ENCODE measurements at regions not wholly inside any gene's neighbourhood (a gene's known extent, or its start where the extent isn't known, plus 50 kb on each side); places are given as distances from the start of the nearest gene placed in this dataset.

DNA sequence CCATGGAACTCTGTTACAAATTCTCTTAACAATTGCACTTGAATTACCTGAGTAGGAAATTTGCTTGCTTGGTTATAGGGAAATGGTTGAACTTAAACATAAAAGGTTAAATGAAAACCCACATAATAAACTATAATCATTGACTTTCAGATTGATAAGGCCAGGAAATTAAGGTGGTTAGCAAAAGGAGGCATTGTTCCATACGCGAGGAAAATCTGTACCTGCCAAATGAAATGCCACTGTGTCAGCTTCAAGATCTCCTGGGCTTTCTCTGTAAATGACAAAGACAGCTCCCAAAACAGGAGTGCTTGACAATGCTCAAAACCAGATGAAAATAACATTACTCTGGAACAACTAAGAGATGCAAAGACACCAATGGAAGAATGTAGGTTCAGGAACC lies 125.5 kb upstream of the KLF3 start:
- H3K9ac ChIP-seq (ENCODE audit: insufficient read depth in 1 of 2, low read depth in 2 of 2, low read length in 2 of 2), result no peak overlapping the region
- TF ChIP-seq C11orf30 (IDR thresholded peaks at IDR 0.05; ENCODE audit: low read depth) (no peak), NBN (IDR thresholded peaks at IDR 0.05; ENCODE audit: low read depth) (no peak), CBX1 (IDR thresholded peaks at IDR 0.05; ENCODE audit: low read depth) (no peak), POLR3A (IDR thresholded peaks at IDR 0.05; ENCODE audit: borderline replicate concordance, extremely low read depth, insufficient read depth, insufficient read length) (no peak), MTA1 (IDR thresholded peaks at IDR 0.05; ENCODE audit: borderline replicate concordance) (no peak), SUPT5H (IDR thresholded peaks at IDR 0.05) (no peak)
- TF ChIP-seq, protein P1, sequence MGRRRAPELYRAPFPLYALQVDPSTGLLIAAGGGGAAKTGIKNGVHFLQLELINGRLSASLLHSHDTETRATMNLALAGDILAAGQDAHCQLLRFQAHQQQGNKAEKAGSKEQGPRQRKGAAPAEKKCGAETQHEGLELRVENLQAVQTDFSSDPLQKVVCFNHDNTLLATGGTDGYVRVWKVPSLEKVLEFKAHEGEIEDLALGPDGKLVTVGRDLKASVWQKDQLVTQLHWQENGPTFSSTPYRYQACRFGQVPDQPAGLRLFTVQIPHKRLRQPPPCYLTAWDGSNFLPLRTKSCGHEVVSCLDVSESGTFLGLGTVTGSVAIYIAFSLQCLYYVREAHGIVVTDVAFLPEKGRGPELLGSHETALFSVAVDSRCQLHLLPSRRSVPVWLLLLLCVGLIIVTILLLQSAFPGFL (CRISPR knock-in tag; IDR thresholded peaks at IDR 0.05), result no peak
- TF ChIP-seq, protein P2, sequence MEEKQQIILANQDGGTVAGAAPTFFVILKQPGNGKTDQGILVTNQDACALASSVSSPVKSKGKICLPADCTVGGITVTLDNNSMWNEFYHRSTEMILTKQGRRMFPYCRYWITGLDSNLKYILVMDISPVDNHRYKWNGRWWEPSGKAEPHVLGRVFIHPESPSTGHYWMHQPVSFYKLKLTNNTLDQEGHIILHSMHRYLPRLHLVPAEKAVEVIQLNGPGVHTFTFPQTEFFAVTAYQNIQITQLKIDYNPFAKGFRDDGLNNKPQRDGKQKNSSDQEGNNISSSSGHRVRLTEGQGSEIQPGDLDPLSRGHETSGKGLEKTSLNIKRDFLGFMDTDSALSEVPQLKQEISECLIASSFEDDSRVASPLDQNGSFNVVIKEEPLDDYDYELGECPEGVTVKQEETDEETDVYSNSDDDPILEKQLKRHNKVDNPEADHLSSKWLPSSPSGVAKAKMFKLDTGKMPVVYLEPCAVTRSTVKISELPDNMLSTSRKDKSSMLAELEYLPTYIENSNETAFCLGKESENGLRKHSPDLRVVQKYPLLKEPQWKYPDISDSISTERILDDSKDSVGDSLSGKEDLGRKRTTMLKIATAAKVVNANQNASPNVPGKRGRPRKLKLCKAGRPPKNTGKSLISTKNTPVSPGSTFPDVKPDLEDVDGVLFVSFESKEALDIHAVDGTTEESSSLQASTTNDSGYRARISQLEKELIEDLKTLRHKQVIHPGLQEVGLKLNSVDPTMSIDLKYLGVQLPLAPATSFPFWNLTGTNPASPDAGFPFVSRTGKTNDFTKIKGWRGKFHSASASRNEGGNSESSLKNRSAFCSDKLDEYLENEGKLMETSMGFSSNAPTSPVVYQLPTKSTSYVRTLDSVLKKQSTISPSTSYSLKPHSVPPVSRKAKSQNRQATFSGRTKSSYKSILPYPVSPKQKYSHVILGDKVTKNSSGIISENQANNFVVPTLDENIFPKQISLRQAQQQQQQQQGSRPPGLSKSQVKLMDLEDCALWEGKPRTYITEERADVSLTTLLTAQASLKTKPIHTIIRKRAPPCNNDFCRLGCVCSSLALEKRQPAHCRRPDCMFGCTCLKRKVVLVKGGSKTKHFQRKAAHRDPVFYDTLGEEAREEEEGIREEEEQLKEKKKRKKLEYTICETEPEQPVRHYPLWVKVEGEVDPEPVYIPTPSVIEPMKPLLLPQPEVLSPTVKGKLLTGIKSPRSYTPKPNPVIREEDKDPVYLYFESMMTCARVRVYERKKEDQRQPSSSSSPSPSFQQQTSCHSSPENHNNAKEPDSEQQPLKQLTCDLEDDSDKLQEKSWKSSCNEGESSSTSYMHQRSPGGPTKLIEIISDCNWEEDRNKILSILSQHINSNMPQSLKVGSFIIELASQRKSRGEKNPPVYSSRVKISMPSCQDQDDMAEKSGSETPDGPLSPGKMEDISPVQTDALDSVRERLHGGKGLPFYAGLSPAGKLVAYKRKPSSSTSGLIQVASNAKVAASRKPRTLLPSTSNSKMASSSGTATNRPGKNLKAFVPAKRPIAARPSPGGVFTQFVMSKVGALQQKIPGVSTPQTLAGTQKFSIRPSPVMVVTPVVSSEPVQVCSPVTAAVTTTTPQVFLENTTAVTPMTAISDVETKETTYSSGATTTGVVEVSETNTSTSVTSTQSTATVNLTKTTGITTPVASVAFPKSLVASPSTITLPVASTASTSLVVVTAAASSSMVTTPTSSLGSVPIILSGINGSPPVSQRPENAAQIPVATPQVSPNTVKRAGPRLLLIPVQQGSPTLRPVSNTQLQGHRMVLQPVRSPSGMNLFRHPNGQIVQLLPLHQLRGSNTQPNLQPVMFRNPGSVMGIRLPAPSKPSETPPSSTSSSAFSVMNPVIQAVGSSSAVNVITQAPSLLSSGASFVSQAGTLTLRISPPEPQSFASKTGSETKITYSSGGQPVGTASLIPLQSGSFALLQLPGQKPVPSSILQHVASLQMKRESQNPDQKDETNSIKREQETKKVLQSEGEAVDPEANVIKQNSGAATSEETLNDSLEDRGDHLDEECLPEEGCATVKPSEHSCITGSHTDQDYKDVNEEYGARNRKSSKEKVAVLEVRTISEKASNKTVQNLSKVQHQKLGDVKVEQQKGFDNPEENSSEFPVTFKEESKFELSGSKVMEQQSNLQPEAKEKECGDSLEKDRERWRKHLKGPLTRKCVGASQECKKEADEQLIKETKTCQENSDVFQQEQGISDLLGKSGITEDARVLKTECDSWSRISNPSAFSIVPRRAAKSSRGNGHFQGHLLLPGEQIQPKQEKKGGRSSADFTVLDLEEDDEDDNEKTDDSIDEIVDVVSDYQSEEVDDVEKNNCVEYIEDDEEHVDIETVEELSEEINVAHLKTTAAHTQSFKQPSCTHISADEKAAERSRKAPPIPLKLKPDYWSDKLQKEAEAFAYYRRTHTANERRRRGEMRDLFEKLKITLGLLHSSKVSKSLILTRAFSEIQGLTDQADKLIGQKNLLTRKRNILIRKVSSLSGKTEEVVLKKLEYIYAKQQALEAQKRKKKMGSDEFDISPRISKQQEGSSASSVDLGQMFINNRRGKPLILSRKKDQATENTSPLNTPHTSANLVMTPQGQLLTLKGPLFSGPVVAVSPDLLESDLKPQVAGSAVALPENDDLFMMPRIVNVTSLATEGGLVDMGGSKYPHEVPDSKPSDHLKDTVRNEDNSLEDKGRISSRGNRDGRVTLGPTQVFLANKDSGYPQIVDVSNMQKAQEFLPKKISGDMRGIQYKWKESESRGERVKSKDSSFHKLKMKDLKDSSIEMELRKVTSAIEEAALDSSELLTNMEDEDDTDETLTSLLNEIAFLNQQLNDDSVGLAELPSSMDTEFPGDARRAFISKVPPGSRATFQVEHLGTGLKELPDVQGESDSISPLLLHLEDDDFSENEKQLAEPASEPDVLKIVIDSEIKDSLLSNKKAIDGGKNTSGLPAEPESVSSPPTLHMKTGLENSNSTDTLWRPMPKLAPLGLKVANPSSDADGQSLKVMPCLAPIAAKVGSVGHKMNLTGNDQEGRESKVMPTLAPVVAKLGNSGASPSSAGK (IDR thresholded peaks at IDR 0.05), result no peak

More for the DNA sequence above, 125.5 kb upstream of the KLF3 start:
- Histone ChIP-seq H3K36me3 (ENCODE audit: control insufficient read depth, insufficient read depth, low read length) (no peaks in the 10 kb centered on the region), H2AFZ (ENCODE audit: low read depth, low read length) (no peak overlapping the region), H3K27ac (ENCODE audit: extremely low read depth, low read depth, low read length) (no peak overlapping the region), H4K20me1 (replicated peaks; ENCODE audit: control insufficient read depth, insufficient read depth, low read length) (no peaks in the 10 kb centered on the region), H3K27me3 (ENCODE audit: control insufficient read depth in 2 of 2, insufficient read depth in 2 of 2, low read length in 2 of 2) (no peaks in the 10 kb centered on the region), H3K4me1 (replicated peaks in 1 of 2; ENCODE audit: control insufficient read depth in 2 of 2, insufficient read depth in 2 of 2, low read length in 2 of 2) (peaks cover 0 to 6% of the 10 kb centered on the region in 2 experiments; a peak in 3 of 5 replicates), H3K4me3 (no peak overlapping the region), H3K9me3 (replicated peaks; ENCODE audit: control insufficient read depth, insufficient read depth, low read depth, low read length) (no peaks in the 10 kb centered on the region), H3K4me2 (ENCODE audit: insufficient read depth, low read length) (no peak overlapping the region), H3K79me2 (ENCODE audit: control insufficient read depth, insufficient read depth, low read length) (no peaks in the 10 kb centered on the region), H3K9me1 (ENCODE audit: control insufficient read depth, insufficient read depth, low read length) (no peaks in the 10 kb centered on the region)
- no TSS peak for BruUV-seq (replicated peaks)
- ChIA-PET POLR2A (no interaction called here), CTCF (ENCODE audit: low intra/inter-chr PET ratio) (no interaction called here)
- 100% methylated on average over 2 of the region's 2 CpGs for WGBS (ENCODE audit: insufficient coverage, low coverage, missing lambda C conversion rate)
- in situ Hi-C loops (cut with MboI) (loop anchor here (5.0 kb wide), 1 partner anchor 134 kb away; no protein-coding TSS in a partner anchor), intact Hi-C loops (cut with micrococcal nuclease) (no loop called here)
- ATAC-seq, result no peak
- no peak for FAIRE-seq
- no peak for DNase-seq (ENCODE audit: extremely low read depth in 1 of 4, low spot score in 3 of 4)

Data from K562 (cell line).